IMR-90 (cell line): ENCODE measurements at regions not wholly inside any gene's neighbourhood (a gene's known extent, or its start where the extent isn't known, plus 50 kb on each side); places are given as distances from the start of the nearest gene placed in this dataset.

ENCODE experiments used
- ATAC-seq: fragments of 200-7000 bp; cut with Tn5 transposase; 2 replicates; pipeline ENCODE4 v1.9.1; 2020; ENCODE audit warnings: low read depth, mild to moderate bottlenecking, moderate library complexity
- BruUV-seq: library from RNA; stranded (reverse); fragments of 400-500 nt; replicated peaks from 2 replicates; lab custom pipeline; 2021; lab: Mats Ljungman, UMichigan
- CTCF ChIA-PET: fragments of 300-600 bp; formaldehyde crosslinking; extraction: SDS; loops from one replicate; lab custom pipeline; 2021; ENCODE audit warnings: antibody characterized with exemption; lab: Yijun Ruan, JAX
- POLR2A ChIA-PET: fragments of 300-600 bp; sonication (Branson Sonifier 250); formaldehyde crosslinking; loops from one replicate; lab custom pipeline; 2022; ENCODE audit warnings: antibody characterized with exemption; ENCODE audit not compliant: unreplicated experiment; lab: Charles Lee
- DNase-seq: peaks from one replicate; pipeline ENCODE4 v3.0.0; 2013
- H2AFZ ChIP-seq: replicated peaks from 2 replicates; pipeline ENCODE3; 2013; ENCODE audit warnings: low read length, mild to moderate bottlenecking; ENCODE audit not compliant: poor library complexity
- H2AK5ac ChIP-seq: 2 replicates; pipeline ENCODE4 v1.6.1; 2013; ENCODE audit warnings: low read depth, low read length, inconsistent platforms
- H2AK9ac ChIP-seq: replicated peaks from 2 replicates; pipeline ENCODE3; 2013; ENCODE audit warnings: mild to moderate bottlenecking, low read depth, low read length, moderate library complexity; ENCODE audit not compliant: poor library complexity
- H2BK120ac ChIP-seq: 2 replicates; pipeline ENCODE4 v1.6.1; 2013; ENCODE audit warnings: low read depth, low read length, inconsistent platforms
- H2BK15ac ChIP-seq: 3 replicates; pipeline ENCODE4 v1.6.1; 2013; ENCODE audit warnings: low read depth, low read length, inconsistent platforms
- H2BK20ac ChIP-seq: 2 replicates; pipeline ENCODE4 v1.6.1; 2013; ENCODE audit warnings: low read depth, mild to moderate bottlenecking, inconsistent platforms, low read length, moderate library complexity
- H2BK5ac ChIP-seq: 2 replicates; pipeline ENCODE4 v1.6.1; 2013; ENCODE audit warnings: mild to moderate bottlenecking, low read depth, low read length, inconsistent platforms; ENCODE audit not compliant: poor library complexity, severe bottlenecking
- H3K14ac ChIP-seq: replicated peaks from 2 replicates; pipeline ENCODE4 v1.6.1; 2013; ENCODE audit warnings: low read depth, low read length, inconsistent platforms
- H3K18ac ChIP-seq: 2 replicates; pipeline ENCODE4 v1.6.1; 2013; ENCODE audit warnings: low read depth, low read length, control low read depth
- H3K23ac ChIP-seq: 2 replicates; pipeline ENCODE4 v1.6.1; 2013; ENCODE audit warnings: low read depth, low read length, inconsistent platforms
- H3K27ac ChIP-seq: 2 replicates; pipeline ENCODE4 v1.5.1; 2013; ENCODE audit warnings: mild to moderate bottlenecking, control low read depth, low read length; ENCODE audit not compliant: insufficient read depth
- H3K27me3 ChIP-seq: 2 replicates; pipeline ENCODE4 v1.6.1; 2013; ENCODE audit warnings: low read length; ENCODE audit not compliant: control insufficient read depth, insufficient read depth
- H3K36me3 ChIP-seq: 2 replicates; pipeline ENCODE4 v1.6.1; 2013; ENCODE audit warnings: low read length, mixed read lengths; ENCODE audit not compliant: control insufficient read depth, insufficient read depth
- H3K4ac ChIP-seq: 2 replicates; pipeline ENCODE4 v1.6.1; 2013; ENCODE audit warnings: low read depth, low read length, inconsistent platforms
- H3K4me1 ChIP-seq: 2 replicates; pipeline ENCODE4 v1.6.1; 2013; ENCODE audit warnings: low read length, mixed read lengths; ENCODE audit not compliant: control insufficient read depth, insufficient read depth
- H3K4me2 ChIP-seq: 2 replicates; pipeline ENCODE4 v1.6.1; 2013; ENCODE audit warnings: low read depth, mild to moderate bottlenecking, control low read depth, low read length, moderate library complexity
- H3K4me3 ChIP-seq: 2 replicates; pipeline ENCODE4 v1.5.1; 2013; ENCODE audit warnings: low read depth, mild to moderate bottlenecking, control low read depth, low read length, moderate library complexity; ENCODE audit not compliant: insufficient read depth
- H3K56ac ChIP-seq: 2 replicates; pipeline ENCODE4 v1.6.1; 2013; ENCODE audit warnings: low read length, inconsistent platforms; ENCODE audit not compliant: insufficient read depth; ENCODE audit errors: extremely low read depth
- H3K79me1 ChIP-seq, 2 experiments: 2 replicates each; pipeline ENCODE4 v1.6.1; 2013; ENCODE audit warnings: low read length in 2 of 2, inconsistent platforms in 1 of 2, low read depth in 1 of 2
- H3K9ac ChIP-seq: 2 replicates; pipeline ENCODE4 v1.6.1; 2013; ENCODE audit warnings: low read depth, low read length, control low read depth
- H3K9me1 ChIP-seq: 2 replicates; pipeline ENCODE4 v1.6.1; 2013; ENCODE audit warnings: low read length, inconsistent platforms; ENCODE audit not compliant: insufficient read depth
- H3K9me3 ChIP-seq: 2 replicates; pipeline ENCODE4 v1.6.1; 2013; ENCODE audit warnings: low read length; ENCODE audit not compliant: control insufficient read depth, insufficient read depth
- H4K20me1 ChIP-seq: 2 replicates; pipeline ENCODE4 v1.6.1; 2013; ENCODE audit warnings: low read length, inconsistent platforms; ENCODE audit not compliant: insufficient read depth
- H4K5ac ChIP-seq: 2 replicates; pipeline ENCODE4 v1.6.1; 2013; ENCODE audit warnings: mild to moderate bottlenecking, low read depth, low read length, control low read depth
- H4K8ac ChIP-seq, 2 experiments: 2 replicates each; pipeline ENCODE4 v1.6.1; 2013; ENCODE audit warnings: low read depth in 2 of 2, low read length in 2 of 2, control low read depth in 1 of 2, inconsistent platforms in 1 of 2
- H4K91ac ChIP-seq: 2 replicates; pipeline ENCODE4 v1.6.1; 2013; ENCODE audit warnings: low read depth, low read length, inconsistent platforms; ENCODE audit not compliant: insufficient read depth
- POLR2A ChIP-seq: IDR thresholded peaks from 2 replicates; pipeline ENCODE4 v1.6.1; 2012; ENCODE audit warnings: mild to moderate bottlenecking, low read depth, low read length
- dilution Hi-C: fragments of 300-500 bp; cut with HindIII; formaldehyde crosslinking; loops from one replicate; pipeline ENCODE4 v1.14.3; 2018; ENCODE audit warnings: low sequenced_read_pairs; ENCODE audit not compliant: unreplicated experiment
- in situ Hi-C: fragments of 300-500 bp; cut with MboI; formaldehyde crosslinking; loops from 3 replicates; pipeline ENCODE4 v1.14.3; 2019; ENCODE audit warnings: low sequenced_read_pairs, inconsistent platforms, mixed read lengths
- intact Hi-C: fragments of 100-400 bp; cut with micrococcal nuclease; formaldehyde crosslinking; loops from 2 replicates; pipeline ENCODE4 v1.10.0; 2022

GRCh38 chr2:53567073-53567472 lies 200.5 kb upstream of the CHAC2 start:
- Histone ChIP-seq H3K4me2 (no peak overlapping the region), H3K14ac (no peak overlapping the region), H3K9me1 (no peaks in the 10 kb centered on the region), H3K4me3 (no peak overlapping the region), H3K27me3 (no peaks in the 10 kb centered on the region), H3K36me3 (no peaks in the 10 kb centered on the region), H4K8ac (no peak overlapping the region), H4K91ac (no peak overlapping the region), H2BK5ac (no peak overlapping the region), H2BK120ac (no peak overlapping the region), H4K20me1 (no peaks in the 10 kb centered on the region), H3K18ac (no peak overlapping the region), H2AK5ac (no peak overlapping the region), H3K4me1 (no peaks in the 10 kb centered on the region), H4K5ac (no peak overlapping the region), H3K79me1 (no peaks in the 10 kb centered on the region), H3K4ac (no peak overlapping the region), H2BK20ac (no peak overlapping the region), H2BK15ac (no peak overlapping the region), H3K23ac (no peak overlapping the region), H3K56ac (no peak overlapping the region), H2AFZ (no peak overlapping the region), H3K27ac (no peak overlapping the region), H3K9me3 (no peaks in the 10 kb centered on the region), H2AK9ac (no peak overlapping the region), H3K9ac (no peak overlapping the region)
- ATAC-seq (no peak), DNase-seq (no peak)
- dilution Hi-C loops, result no loop called here
- ChIA-PET CTCF (interaction anchor here (0.6 to 1.6 kb wide), 2 partner anchors 79 to 1706 kb away, joined by 3 read pairs; no protein-coding TSS in a partner anchor), POLR2A (no interaction called here)
- in situ Hi-C loops, result no loop called here
- BruUV-seq, result no TSS peak
- intact Hi-C loops, result no loop called here
- TF ChIP-seq POLR2A, result no peak
